HG03469 (cell line): ENCODE measurements at regions not wholly inside any gene's neighbourhood (a gene's known extent, or its start where the extent isn't known, plus 50 kb on each side); places are given as distances from the start of the nearest gene placed in this dataset.

ENCODE experiments used
- ATAC-seq: cut with Tn5 transposase; IDR thresholded peaks from one replicate; pipeline ENCODE4 v1.9.1; 2021; ENCODE audit warnings: mild to moderate bottlenecking, moderate library complexity, moderate number of reproducible peaks; ENCODE audit not compliant: unreplicated experiment

GRCh38 chr5:171625646-171626045 lies 160.0 kb upstream of the SMIM23 start:
- ATAC-seq: no peak

- no peak for ATAC-seq
These were observed 157.5 kb upstream of the SMIM23 start for GRCh38 chr5:171627936-171628632.

- ATAC-seq: no peak
These were observed 157.0 kb upstream of the SMIM23 start for GRCh38 chr5:171628633-171628974.

- no peak for ATAC-seq
These were observed 156.4 kb upstream of the SMIM23 start for GRCh38 chr5:171629221-171629620.

GRCh38 chr5:171629628-171630349 lies 155.8 kb upstream of the SMIM23 start:
- ATAC-seq: no peak

- ATAC-seq: no peak
These were observed 155.1 kb upstream of the SMIM23 start for GRCh38 chr5:171630350-171631065.

- no peak for ATAC-seq
These were observed 153.0 kb upstream of the SMIM23 start for GRCh38 chr5:171632616-171633015.

- peak; percentile 67 for ATAC-seq
These were observed 151.7 kb upstream of the SMIM23 start for GRCh38 chr5:171633776-171634470.

- ATAC-seq: no peak
These were observed 151.1 kb upstream of the SMIM23 start for GRCh38 chr5:171634511-171634910.

- no peak for ATAC-seq
These were observed 150.6 kb upstream of the SMIM23 start for GRCh38 chr5:171635028-171635427.

- no peak for ATAC-seq
These were observed 149.9 kb upstream of the SMIM23 start for GRCh38 chr5:171635561-171636245.

- ATAC-seq: no peak
These were observed 147.8 kb upstream of the SMIM23 start for GRCh38 chr5:171637811-171638210.

GRCh38 chr5:171639205-171639621 lies 146.4 kb upstream of the SMIM23 start:
- no peak for ATAC-seq

- no peak for ATAC-seq
These were observed 145.7 kb upstream of the SMIM23 start for GRCh38 chr5:171639966-171640365.

GRCh38 chr5:171640480-171640879 lies 145.1 kb upstream of the SMIM23 start:
- ATAC-seq: no peak

GRCh38 chr5:171641891-171642290 lies 143.7 kb upstream of the SMIM23 start:
- no peak for ATAC-seq

- ATAC-seq: no peak
These were observed 142.7 kb upstream of the SMIM23 start for GRCh38 chr5:171642894-171643293.

GRCh38 chr5:171644536-171644935 lies 141.1 kb upstream of the SMIM23 start:
- no peak for ATAC-seq

GRCh38 chr5:171646102-171647042 lies 139.2 kb upstream of the SMIM23 start:
- no peak for ATAC-seq
